Stimulated activated naive CD8-positive, alpha-beta T cell treated with anti-CD3 and anti-CD28 coated beads, Interleukin-15, amount 100 ng/mL, for 72 hours (primary cell): ENCODE measurements at regions not wholly inside any gene's neighbourhood (a gene's known extent, or its start where the extent isn't known, plus 50 kb on each side); places are given as distances from the start of the nearest gene placed in this dataset.

Source experiments
- ATAC-seq: fragments of 150-1000 bp; cut with Tn5 transposase; 2 replicates; pipeline ENCODE4 v1.10.0; 2021; ENCODE audit warnings: mild to moderate bottlenecking, moderate library complexity
- DNase-seq, 2 donors: peaks; one replicate each; pipeline ENCODE4 v3.0.0; 2021 to 2022
- H3K27ac Mint-ChIP-seq, 2 donors: one replicate each; pipeline ENCODE4 v1.8.0; 2022; ENCODE audit warnings: mild to moderate bottlenecking in 2 of 2, mixed read lengths in 2 of 2, moderate library complexity in 2 of 2
- H3K27me3 Mint-ChIP-seq: one replicate; pipeline ENCODE4 v1.8.0; 2022; ENCODE audit warnings: mixed read lengths
- H3K4me1 Mint-ChIP-seq: one replicate; pipeline ENCODE4 v1.8.0; 2022; ENCODE audit warnings: mild to moderate bottlenecking, mixed read lengths
- H3K4me3 Mint-ChIP-seq, 2 donors: one replicate each; pipeline ENCODE4 v1.8.0; 2022; ENCODE audit warnings: mild to moderate bottlenecking in 2 of 2, mixed read lengths in 2 of 2, moderate library complexity in 1 of 2
- H3K9me3 Mint-ChIP-seq, 2 donors: one replicate each; pipeline ENCODE4 v1.8.0; 2022; ENCODE audit warnings: mixed read lengths in 2 of 2

- H3K4me1 Mint-ChIP-seq, result no peaks in the 10 kb centered on the region
- no peak overlapping the region for H3K4me3 Mint-ChIP-seq
These were observed 216.1 kb downstream of the COX7C start for GRCh38 chr5:86833868-86834267.

GRCh38 chr5:86837610-86838009, 219.9 kb downstream of the COX7C start:
- DNase-seq, result no peak
- H3K27ac Mint-ChIP-seq, result no peak overlapping the region
- H3K4me3 Mint-ChIP-seq, result no peak overlapping the region
- no peak for ATAC-seq
- no peaks in the 10 kb centered on the region for H3K27me3 Mint-ChIP-seq
- H3K4me1 Mint-ChIP-seq, result no peaks in the 10 kb centered on the region
- no peaks in the 10 kb centered on the region for H3K9me3 Mint-ChIP-seq

More at GRCh38 chr5:86833868-86834267, 216.1 kb downstream of the COX7C start:
- peaks cover 0 to 6% of the 10 kb centered on the region in 2 donors for H3K9me3 Mint-ChIP-seq
- no peaks in the 10 kb centered on the region for H3K27me3 Mint-ChIP-seq
- DNase-seq, result no peak
- no peak overlapping the region for H3K27ac Mint-ChIP-seq
- ATAC-seq, result no peak

- no peak for ATAC-seq
- H3K27me3 Mint-ChIP-seq, result no peaks in the 10 kb centered on the region
- no peaks in the 10 kb centered on the region for H3K4me1 Mint-ChIP-seq
- DNase-seq, result no peak
- no peaks in the 10 kb centered on the region for H3K9me3 Mint-ChIP-seq
- no peak overlapping the region for H3K27ac Mint-ChIP-seq
- H3K4me3 Mint-ChIP-seq, result no peak overlapping the region
These were observed 220.3 kb downstream of the COX7C start for GRCh38 chr5:86838083-86838482.

- Mint-ChIP-seq H3K4me1 (no peaks in the 10 kb centered on the region), H3K27me3 (no peaks in the 10 kb centered on the region), H3K9me3 (no peaks in the 10 kb centered on the region), H3K4me3 (no peak overlapping the region), H3K27ac (no peak overlapping the region)
- ATAC-seq (no peak), DNase-seq (no peak)
These were observed 223.4 kb downstream of the COX7C start for GRCh38 chr5:86841000-86841644.

GRCh38 chr5:86858442-86858841, 240.7 kb downstream of the COX7C start:
- Mint-ChIP-seq H3K27ac (no peak overlapping the region), H3K4me1 (no peaks in the 10 kb centered on the region), H3K4me3 (no peak overlapping the region), H3K27me3 (no peaks in the 10 kb centered on the region), H3K9me3 (no peaks in the 10 kb centered on the region)
- no peak for ATAC-seq
- DNase-seq, result no peak

- ATAC-seq (no peak), DNase-seq (no peak)
- Mint-ChIP-seq H3K27ac (no peak overlapping the region), H3K9me3 (no peaks in the 10 kb centered on the region), H3K27me3 (no peaks in the 10 kb centered on the region), H3K4me3 (no peak overlapping the region), H3K4me1 (no peaks in the 10 kb centered on the region)
These were observed 243.8 kb downstream of the COX7C start for GRCh38 chr5:86861512-86861911.

GRCh38 chr5:86862093-86862492, 244.4 kb downstream of the COX7C start:
- no peak for DNase-seq
- Mint-ChIP-seq H3K27me3 (no peaks in the 10 kb centered on the region), H3K27ac (no peak overlapping the region), H3K4me3 (no peak overlapping the region), H3K9me3 (no peaks in the 10 kb centered on the region), H3K4me1 (no peaks in the 10 kb centered on the region)
- no peak for ATAC-seq

- no peak overlapping the region for H3K27ac Mint-ChIP-seq
- no peaks in the 10 kb centered on the region for H3K4me1 Mint-ChIP-seq
- H3K27me3 Mint-ChIP-seq, result no peaks in the 10 kb centered on the region
- no peak for DNase-seq
- no peaks in the 10 kb centered on the region for H3K9me3 Mint-ChIP-seq
- no peak overlapping the region for H3K4me3 Mint-ChIP-seq
- ATAC-seq, result no peak
These were observed 246.3 kb downstream of the COX7C start for GRCh38 chr5:86864051-86864450.

GRCh38 chr5:86865256-86865785, 247.6 kb downstream of the COX7C start:
- no peaks in the 10 kb centered on the region for H3K4me1 Mint-ChIP-seq
- no peak overlapping the region for H3K27ac Mint-ChIP-seq
- no peak overlapping the region for H3K4me3 Mint-ChIP-seq
- no peak for DNase-seq
- H3K27me3 Mint-ChIP-seq, result no peaks in the 10 kb centered on the region
- no peaks in the 10 kb centered on the region for H3K9me3 Mint-ChIP-seq
- no peak for ATAC-seq

- Mint-ChIP-seq H3K4me1 (no peaks in the 10 kb centered on the region), H3K4me3 (no peak overlapping the region), H3K9me3 (no peaks in the 10 kb centered on the region), H3K27me3 (no peaks in the 10 kb centered on the region), H3K27ac (no peak overlapping the region)
- no peak for ATAC-seq
- DNase-seq, result no peak
These were observed 248.3 kb downstream of the COX7C start for GRCh38 chr5:86866036-86866435.

- H3K4me1 Mint-ChIP-seq, result no peaks in the 10 kb centered on the region
- DNase-seq (no peak), ATAC-seq (no peak)
- no peak overlapping the region for H3K4me3 Mint-ChIP-seq
- no peaks in the 10 kb centered on the region for H3K9me3 Mint-ChIP-seq
- no peaks in the 10 kb centered on the region for H3K27me3 Mint-ChIP-seq
- no peak overlapping the region for H3K27ac Mint-ChIP-seq
These were observed 251.5 kb downstream of the COX7C start for GRCh38 chr5:86869268-86869667.

- H3K27me3 Mint-ChIP-seq, result no peaks in the 10 kb centered on the region
- ATAC-seq (no peak), DNase-seq (no peak)
- no peaks in the 10 kb centered on the region for H3K9me3 Mint-ChIP-seq
- H3K4me3 Mint-ChIP-seq, result no peak overlapping the region
- H3K4me1 Mint-ChIP-seq, result no peaks in the 10 kb centered on the region
- H3K27ac Mint-ChIP-seq, result no peak overlapping the region
These were observed 257.8 kb downstream of the COX7C start for GRCh38 chr5:86875539-86875938.

GRCh38 chr5:86878250-86878649, 260.5 kb downstream of the COX7C start:
- no peak overlapping the region for H3K4me3 Mint-ChIP-seq
- no peaks in the 10 kb centered on the region for H3K4me1 Mint-ChIP-seq
- no peaks in the 10 kb centered on the region for H3K27me3 Mint-ChIP-seq

GRCh38 chr5:86879086-86879485, 261.3 kb downstream of the COX7C start:
- DNase-seq (no peak), ATAC-seq (no peak)
- Mint-ChIP-seq H3K27me3 (no peaks in the 10 kb centered on the region), H3K9me3 (no peaks in the 10 kb centered on the region), H3K4me1 (no peaks in the 10 kb centered on the region), H3K27ac (no peak overlapping the region), H3K4me3 (no peak overlapping the region)

More at GRCh38 chr5:86878250-86878649, 260.5 kb downstream of the COX7C start:
- Mint-ChIP-seq H3K27ac (no peak overlapping the region), H3K9me3 (no peaks in the 10 kb centered on the region)
- no peak for ATAC-seq
- DNase-seq, result no peak

GRCh38 chr5:86880344-86880743, 262.6 kb downstream of the COX7C start:
- Mint-ChIP-seq H3K4me3 (no peak overlapping the region), H3K9me3 (no peaks in the 10 kb centered on the region), H3K27ac (no peak overlapping the region), H3K27me3 (no peaks in the 10 kb centered on the region), H3K4me1 (no peaks in the 10 kb centered on the region)
- no peak for ATAC-seq
- no peak for DNase-seq

- no peak overlapping the region for H3K4me3 Mint-ChIP-seq
- ATAC-seq (peak; percentile 92), DNase-seq (peak; percentile 44 to 50)
- no peaks in the 10 kb centered on the region for H3K9me3 Mint-ChIP-seq
- H3K27me3 Mint-ChIP-seq, result no peaks in the 10 kb centered on the region
- no peak overlapping the region for H3K27ac Mint-ChIP-seq
- H3K4me1 Mint-ChIP-seq, result no peaks in the 10 kb centered on the region
These were observed 263.2 kb downstream of the COX7C start for GRCh38 chr5:86880785-86881492.
